ENCODE measurements at regions not wholly inside any gene's neighbourhood (a gene's known extent, or its start where the extent isn't known, plus 50 kb on each side); places are given as distances from the start of the nearest gene placed in this dataset.

GRCh38 chr5:96053063-96053735 is 91.5 kb upstream of the ELL2 start:
- Mint-ChIP-seq H3K4me3 (no peak overlapping the region), H3K36me3 (no peaks in the 10 kb centered on the region), H3K9me3 (ENCODE audit: low read depth) (no peaks in the 10 kb centered on the region), H3K4me1 (ENCODE audit: low read depth) (peaks cover 15% of the 10 kb centered on the region), H3K27me3 (peaks cover 3% of the 10 kb centered on the region), H3K27ac (no peak overlapping the region)

GRCh38 chr5:96052374-96052773 is 90.7 kb upstream of the ELL2 start:
- Mint-ChIP-seq H3K27ac (no peak overlapping the region), H3K4me1 (ENCODE audit: low read depth) (peaks cover 15% of the 10 kb centered on the region), H3K9me3 (ENCODE audit: low read depth) (no peaks in the 10 kb centered on the region), H3K36me3 (no peaks in the 10 kb centered on the region), H3K27me3 (no peaks in the 10 kb centered on the region), H3K4me3 (no peak overlapping the region)

GRCh38 chr5:96051401-96051830 is 89.8 kb upstream of the ELL2 start:
- Mint-ChIP-seq H3K4me1 (ENCODE audit: low read depth) (peaks cover 15% of the 10 kb centered on the region), H3K27me3 (no peaks in the 10 kb centered on the region), H3K36me3 (no peaks in the 10 kb centered on the region), H3K9me3 (ENCODE audit: low read depth) (no peaks in the 10 kb centered on the region), H3K4me3 (no peak overlapping the region), H3K27ac (no peak overlapping the region)

GRCh38 chr5:96050273-96050880 is 88.7 kb upstream of the ELL2 start:
- H3K4me1 Mint-ChIP-seq (ENCODE audit: low read depth) = peaks cover 15% of the 10 kb centered on the region
- H3K27ac Mint-ChIP-seq = no peak overlapping the region
- H3K4me3 Mint-ChIP-seq = no peak overlapping the region
- no peaks in the 10 kb centered on the region for H3K9me3 Mint-ChIP-seq (ENCODE audit: low read depth)
- no peaks in the 10 kb centered on the region for H3K27me3 Mint-ChIP-seq
- no peaks in the 10 kb centered on the region for H3K36me3 Mint-ChIP-seq

- Mint-ChIP-seq H3K9me3 (ENCODE audit: low read depth) (no peaks in the 10 kb centered on the region), H3K27me3 (no peaks in the 10 kb centered on the region), H3K4me3 (no peak overlapping the region), H3K36me3 (no peaks in the 10 kb centered on the region), H3K4me1 (ENCODE audit: low read depth) (peaks cover 8% of the 10 kb centered on the region), H3K27ac (no peak overlapping the region)
These were observed 88.0 kb upstream of the ELL2 start for GRCh38 chr5:96049398-96050272.

GRCh38 chr5:96048763-96049162 is 87.1 kb upstream of the ELL2 start:
- Mint-ChIP-seq H3K27me3 (no peaks in the 10 kb centered on the region), H3K4me1 (ENCODE audit: low read depth) (peaks cover under 1% of the 10 kb centered on the region), H3K27ac (no peak overlapping the region), H3K36me3 (no peaks in the 10 kb centered on the region), H3K4me3 (no peak overlapping the region), H3K9me3 (ENCODE audit: low read depth) (no peaks in the 10 kb centered on the region)

GRCh38 chr5:96045888-96046287 is 84.2 kb upstream of the ELL2 start:
- Mint-ChIP-seq H3K4me1 (ENCODE audit: low read depth) (no peaks in the 10 kb centered on the region), H3K9me3 (ENCODE audit: low read depth) (no peaks in the 10 kb centered on the region), H3K4me3 (no peak overlapping the region), H3K36me3 (no peaks in the 10 kb centered on the region), H3K27me3 (no peaks in the 10 kb centered on the region), H3K27ac (no peak overlapping the region)

- Mint-ChIP-seq H3K4me3 (no peak overlapping the region), H3K4me1 (ENCODE audit: low read depth) (no peaks in the 10 kb centered on the region), H3K27ac (no peak overlapping the region), H3K27me3 (peaks cover 1% of the 10 kb centered on the region), H3K9me3 (ENCODE audit: low read depth) (no peaks in the 10 kb centered on the region), H3K36me3 (no peaks in the 10 kb centered on the region)
These were observed 81.8 kb upstream of the ELL2 start for GRCh38 chr5:96043446-96043845.

GRCh38 chr5:96037128-96037527 is 75.5 kb upstream of the ELL2 start:
- H3K27me3 Mint-ChIP-seq = peaks cover 1% of the 10 kb centered on the region
- H3K36me3 Mint-ChIP-seq = peaks cover 4% of the 10 kb centered on the region
- peaks cover 7% of the 10 kb centered on the region for H3K9me3 Mint-ChIP-seq (ENCODE audit: low read depth)
- no peak overlapping the region for H3K4me3 Mint-ChIP-seq
- H3K27ac Mint-ChIP-seq = no peak overlapping the region
- no peaks in the 10 kb centered on the region for H3K4me1 Mint-ChIP-seq (ENCODE audit: low read depth)

GRCh38 chr5:96036301-96036700 is 74.7 kb upstream of the ELL2 start:
- Mint-ChIP-seq H3K27me3 (peaks cover 1% of the 10 kb centered on the region), H3K4me1 (ENCODE audit: low read depth) (no peaks in the 10 kb centered on the region), H3K27ac (no peak overlapping the region), H3K4me3 (no peak overlapping the region), H3K9me3 (ENCODE audit: low read depth) (peaks cover 7% of the 10 kb centered on the region), H3K36me3 (peaks cover 4% of the 10 kb centered on the region)

GRCh38 chr5:96035796-96036195 is 74.1 kb upstream of the ELL2 start:
- peaks cover 1% of the 10 kb centered on the region for H3K27me3 Mint-ChIP-seq
- H3K27ac Mint-ChIP-seq = no peak overlapping the region
- H3K9me3 Mint-ChIP-seq (ENCODE audit: low read depth) = peaks cover 7% of the 10 kb centered on the region
- no peak overlapping the region for H3K4me3 Mint-ChIP-seq
- no peaks in the 10 kb centered on the region for H3K4me1 Mint-ChIP-seq (ENCODE audit: low read depth)
- H3K36me3 Mint-ChIP-seq = peaks cover 4% of the 10 kb centered on the region

GRCh38 chr5:96033116-96033515 is 71.5 kb upstream of the ELL2 start:
- H3K9me3 Mint-ChIP-seq (ENCODE audit: low read depth) = peaks cover 7% of the 10 kb centered on the region
- no peaks in the 10 kb centered on the region for H3K4me1 Mint-ChIP-seq (ENCODE audit: low read depth)
- H3K27ac Mint-ChIP-seq = no peak overlapping the region
- H3K27me3 Mint-ChIP-seq = no peaks in the 10 kb centered on the region
- peaks cover 4% of the 10 kb centered on the region for H3K36me3 Mint-ChIP-seq
- no peak overlapping the region for H3K4me3 Mint-ChIP-seq

GRCh38 chr5:96031811-96032261 is 70.2 kb upstream of the ELL2 start:
- Mint-ChIP-seq H3K27ac (no peak overlapping the region), H3K4me3 (no peak overlapping the region), H3K9me3 (ENCODE audit: low read depth) (peaks cover 7% of the 10 kb centered on the region), H3K27me3 (no peaks in the 10 kb centered on the region), H3K36me3 (peaks cover 4% of the 10 kb centered on the region), H3K4me1 (ENCODE audit: low read depth) (no peaks in the 10 kb centered on the region)

- Mint-ChIP-seq H3K4me1 (ENCODE audit: low read depth) (no peaks in the 10 kb centered on the region), H3K27me3 (no peaks in the 10 kb centered on the region), H3K9me3 (ENCODE audit: low read depth) (peaks cover 7% of the 10 kb centered on the region), H3K36me3 (peaks cover 4% of the 10 kb centered on the region), H3K27ac (no peak overlapping the region), H3K4me3 (no peak overlapping the region)
These were observed 69.5 kb upstream of the ELL2 start for GRCh38 chr5:96031180-96031579.

GRCh38 chr5:96026406-96027041 is 64.9 kb upstream of the ELL2 start:
- no peak overlapping the region for H3K27ac Mint-ChIP-seq
- peaks cover 3% of the 10 kb centered on the region for H3K27me3 Mint-ChIP-seq
- no peaks in the 10 kb centered on the region for H3K4me1 Mint-ChIP-seq (ENCODE audit: low read depth)
- no peak overlapping the region for H3K4me3 Mint-ChIP-seq
- H3K36me3 Mint-ChIP-seq = no peaks in the 10 kb centered on the region
- no peaks in the 10 kb centered on the region for H3K9me3 Mint-ChIP-seq (ENCODE audit: low read depth)

All from activated naive CD8-positive, alpha-beta T cell (primary cell).